Inflammatory macrophage treated with lipopolysaccharide for 4 hours (primary cell): ENCODE measurements at regions not wholly inside any gene's neighbourhood (a gene's known extent, or its start where the extent isn't known, plus 50 kb on each side); places are given as distances from the start of the nearest gene placed in this dataset.
"Not testable (repeated sequence)": the region's sequence is repeated elsewhere in the genome, so short reads cannot be mapped to it uniquely, and the experiment has no call there.

ENCODE experiments used
- DNase-seq: peaks from one replicate; pipeline ENCODE4 v3.0.0-alpha.2; 2020

DNA sequence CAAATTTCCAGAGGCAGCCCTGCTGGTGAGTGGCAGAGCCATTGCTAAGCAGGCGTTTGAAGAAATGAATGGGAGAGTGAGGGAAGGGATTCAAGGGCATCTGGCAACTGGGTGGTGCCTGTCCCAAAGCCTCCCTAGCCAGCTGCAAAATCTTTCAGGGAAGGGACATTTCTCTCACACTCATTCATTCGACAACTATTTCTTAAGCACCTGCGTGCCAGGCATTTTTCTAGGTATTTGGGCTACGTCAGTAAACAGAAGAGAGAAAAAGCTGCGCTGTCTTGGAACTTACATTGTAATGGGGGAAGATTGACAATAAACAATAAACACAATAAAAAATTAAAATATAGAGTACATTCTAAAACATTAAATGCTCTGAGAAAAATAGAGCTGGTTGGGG, 301.9 kb upstream of the USP24 start:
- no peak for DNase-seq

- DNase-seq = not testable (repeated sequence)
These were observed 299.4 kb upstream of the USP24 start for GRCh38 chr1:55514571-55514970.

GRCh38 chr1:55512466-55512865, 297.3 kb upstream of the USP24 start:
- DNase-seq = no peak

- DNase-seq = no peak
These were observed 292.4 kb upstream of the USP24 start for GRCh38 chr1:55507578-55507931.

GRCh38 chr1:55506740-55507577, 291.8 kb upstream of the USP24 start:
- DNase-seq = no peak

DNA sequence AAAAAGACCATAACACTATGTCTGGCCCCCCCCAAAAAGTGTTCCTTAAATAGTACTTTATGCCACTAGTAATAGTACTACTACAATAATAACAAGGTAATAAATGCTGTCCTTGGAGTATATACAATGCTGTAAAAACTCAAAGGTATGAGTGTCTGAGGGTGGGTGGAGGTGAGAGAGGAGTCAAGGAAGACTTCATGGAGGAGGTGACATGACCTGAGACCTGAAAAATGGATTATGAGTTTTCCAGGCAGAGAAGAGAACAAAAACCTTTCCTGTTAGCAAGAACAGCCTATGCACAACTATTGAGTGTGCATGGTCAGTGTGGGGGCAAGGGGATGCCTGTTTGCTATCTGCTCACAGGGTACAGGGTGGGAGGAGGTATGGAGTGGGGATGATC, 290.2 kb upstream of the USP24 start:
- no peak for DNase-seq

DNA sequence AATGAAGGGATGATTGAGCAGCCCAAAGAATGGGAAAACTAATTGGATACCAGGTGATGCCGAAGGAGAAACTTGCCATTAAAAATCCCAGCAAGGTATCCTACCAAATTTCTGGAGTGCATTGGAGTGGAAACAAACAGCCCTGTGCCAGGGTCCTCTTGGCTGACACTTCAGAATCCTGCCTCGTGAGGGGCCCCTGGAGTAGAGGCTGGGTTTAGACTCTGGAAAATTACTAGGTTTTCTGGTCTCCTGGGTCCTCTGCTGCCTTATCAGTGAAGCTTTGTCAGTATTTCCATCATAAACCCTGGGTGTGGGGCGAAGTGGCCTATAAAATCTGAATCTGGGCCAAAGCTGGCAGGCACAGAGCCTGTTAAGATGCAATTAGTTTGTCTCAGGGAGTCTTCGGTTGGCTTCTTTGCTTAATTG, 289.2 kb upstream of the USP24 start:
- DNase-seq = no peak

DNA sequence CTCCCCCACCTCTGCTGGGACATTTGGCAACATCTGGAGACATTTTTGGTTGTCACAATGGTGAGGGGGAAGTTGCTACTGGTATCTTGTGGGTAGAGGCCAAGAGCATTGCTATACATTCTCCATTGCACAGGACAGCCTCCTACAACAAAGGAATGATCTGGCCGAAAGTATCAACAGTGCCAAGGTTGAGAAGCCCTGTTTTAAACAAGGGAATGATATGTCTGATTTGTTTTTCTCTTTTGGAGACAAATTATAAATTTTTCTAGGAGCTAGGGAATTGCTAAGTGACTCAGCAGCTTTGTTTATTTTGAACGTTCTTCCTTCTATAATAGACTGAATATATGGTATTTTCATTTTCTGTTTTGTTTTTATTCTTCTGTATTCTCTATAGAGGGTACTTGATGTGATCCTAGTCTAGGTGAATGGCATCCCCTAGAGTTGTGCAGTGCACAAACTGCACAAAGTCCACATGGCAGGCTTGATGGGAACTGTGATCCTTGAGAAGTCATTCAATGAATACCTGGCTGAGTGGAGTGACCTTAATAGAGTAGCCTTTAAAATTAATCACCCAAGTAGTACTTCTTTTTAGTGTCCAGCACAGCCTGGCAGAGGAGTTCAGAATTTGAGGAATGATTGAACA, 288.6 kb upstream of the USP24 start:
- DNase-seq = no peak

- no peak for DNase-seq
These were observed 285.4 kb upstream of the USP24 start for GRCh38 chr1:55500601-55501000.

DNA sequence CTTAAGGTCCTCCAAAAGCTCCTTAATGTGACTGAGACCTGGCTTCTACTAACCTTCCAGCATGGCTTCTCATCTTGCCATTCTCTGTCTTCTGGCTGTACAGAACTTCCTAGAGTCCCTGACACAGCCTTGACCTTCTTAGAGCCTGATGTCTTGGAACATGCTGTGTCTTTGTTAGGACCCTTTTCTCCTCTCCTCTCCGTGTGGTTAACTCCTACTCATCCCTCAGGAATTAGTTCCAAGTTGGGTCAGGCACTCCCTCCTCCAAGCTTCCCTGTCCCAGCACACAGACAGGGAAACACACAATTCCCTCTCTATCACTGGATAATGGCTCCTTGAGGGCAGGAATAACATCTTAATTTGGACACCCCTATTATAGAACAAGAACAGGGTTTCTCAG, 275.4 kb upstream of the USP24 start:
- DNase-seq = no peak

DNA sequence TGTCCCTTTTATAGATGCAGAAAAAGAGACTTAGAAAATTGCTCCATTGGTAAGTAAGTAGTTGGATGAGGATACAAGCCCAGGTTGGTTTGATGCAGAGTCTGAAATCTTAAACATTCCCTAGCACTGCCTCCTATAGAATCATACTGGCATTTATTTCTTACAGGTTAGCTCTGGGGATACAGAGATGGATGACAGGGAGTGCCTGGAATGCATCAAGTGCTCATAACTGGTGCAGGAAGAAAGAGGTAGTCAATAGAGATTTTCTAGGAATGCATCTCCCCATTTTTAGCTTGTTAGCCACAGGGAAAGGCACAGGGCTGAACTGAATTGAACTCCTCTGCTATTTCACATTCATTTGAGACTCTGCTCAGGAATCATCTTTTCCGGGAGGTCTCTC, 269.0 kb upstream of the USP24 start:
- no peak for DNase-seq

GRCh38 chr1:55483523-55483922, 268.4 kb upstream of the USP24 start:
- peak; percentile 8 for DNase-seq

DNA sequence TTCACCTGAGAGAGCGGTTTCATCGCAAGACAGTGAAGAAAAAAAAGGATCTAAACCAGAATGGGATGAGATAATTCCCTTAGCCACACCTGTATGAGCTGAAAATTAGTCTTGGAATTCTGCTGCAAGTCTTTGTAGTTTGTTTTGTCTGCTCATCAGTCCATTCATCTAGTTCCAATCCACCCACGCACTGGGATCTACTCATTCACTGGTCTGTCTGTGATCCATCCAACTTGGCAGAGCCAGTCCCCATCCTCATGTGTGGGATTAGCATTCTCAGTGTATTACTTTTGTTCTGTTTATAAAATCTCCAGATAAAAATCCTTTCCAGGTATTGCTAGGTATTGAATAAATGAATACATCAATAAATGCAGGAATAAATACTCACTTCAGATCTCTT, 266.5 kb upstream of the USP24 start:
- no peak for DNase-seq

DNA sequence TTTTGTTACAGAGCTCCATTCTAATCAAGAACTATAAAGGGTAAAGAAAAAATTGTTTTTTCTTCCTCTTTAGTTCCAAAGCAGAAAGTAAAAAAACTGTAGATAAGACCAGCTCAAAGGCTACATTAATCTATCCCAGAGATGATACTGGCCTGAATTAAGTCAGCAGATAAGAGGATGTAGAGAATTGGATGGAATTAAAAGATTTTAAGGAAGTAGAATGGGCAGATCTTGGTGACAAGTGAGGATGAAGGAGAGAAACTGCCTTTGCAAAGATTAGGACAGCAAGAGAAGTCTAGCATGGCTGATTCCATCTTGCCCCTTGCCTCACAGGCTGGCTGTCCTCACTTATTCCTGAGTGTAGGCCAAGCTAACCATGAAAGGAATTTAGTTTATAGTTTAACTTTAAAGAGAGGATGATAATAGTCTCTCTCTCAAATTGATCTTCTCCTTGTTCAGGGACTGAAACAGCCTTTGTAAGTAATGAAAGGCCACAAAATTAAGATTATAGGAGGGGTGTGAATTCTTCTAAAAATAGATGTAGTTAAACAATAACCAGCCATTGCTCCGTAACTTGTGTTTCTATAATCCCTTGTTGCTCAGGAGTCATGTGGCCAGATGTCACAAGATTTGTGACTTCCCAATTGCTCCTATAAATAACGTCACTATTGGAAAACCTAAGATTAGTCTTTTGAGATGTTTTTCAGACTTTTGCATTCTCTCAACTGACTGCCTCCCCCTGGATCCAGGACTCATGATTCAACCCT, 265.0 kb upstream of the USP24 start:
- DNase-seq = no peak

DNA sequence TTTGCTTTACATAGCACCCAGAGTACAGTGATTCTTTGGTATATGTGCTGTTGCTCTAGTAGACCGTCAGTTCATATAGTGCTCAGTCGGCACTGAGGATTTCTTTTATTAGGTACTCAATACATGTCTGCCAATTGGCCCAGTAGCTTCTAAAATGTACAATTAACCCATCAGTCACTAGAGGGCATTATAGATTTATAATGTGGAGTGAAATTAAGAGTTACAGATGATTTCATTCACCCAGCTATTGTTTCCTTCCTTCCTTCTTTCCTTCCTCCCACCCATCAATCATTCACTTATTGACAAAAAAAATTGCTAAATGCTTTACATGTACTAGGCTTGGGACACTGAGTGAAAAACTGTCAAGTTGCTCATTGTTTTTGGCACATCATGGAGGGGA, 263.6 kb upstream of the USP24 start:
- peak; percentile 26 for DNase-seq

DNA sequence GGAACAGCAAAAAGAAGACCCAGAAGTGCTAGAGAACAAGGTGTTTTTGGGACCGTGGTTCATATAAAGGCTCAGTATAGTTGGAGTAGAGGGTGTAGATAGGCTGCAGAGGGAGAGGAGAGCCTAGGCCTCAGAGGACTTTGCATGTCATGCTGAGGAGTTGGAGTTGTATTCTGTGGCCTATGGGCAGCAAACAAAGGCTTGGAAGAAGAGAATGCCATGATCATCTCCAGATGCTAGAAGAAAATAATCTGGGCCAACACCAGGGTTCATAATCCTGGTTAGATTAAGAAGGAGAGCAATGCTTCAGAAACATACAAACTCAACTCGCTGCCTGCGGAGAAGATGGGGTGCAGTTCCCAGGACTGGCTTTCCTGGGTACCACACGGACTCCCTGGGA, 262.8 kb upstream of the USP24 start:
- DNase-seq = no peak

DNA sequence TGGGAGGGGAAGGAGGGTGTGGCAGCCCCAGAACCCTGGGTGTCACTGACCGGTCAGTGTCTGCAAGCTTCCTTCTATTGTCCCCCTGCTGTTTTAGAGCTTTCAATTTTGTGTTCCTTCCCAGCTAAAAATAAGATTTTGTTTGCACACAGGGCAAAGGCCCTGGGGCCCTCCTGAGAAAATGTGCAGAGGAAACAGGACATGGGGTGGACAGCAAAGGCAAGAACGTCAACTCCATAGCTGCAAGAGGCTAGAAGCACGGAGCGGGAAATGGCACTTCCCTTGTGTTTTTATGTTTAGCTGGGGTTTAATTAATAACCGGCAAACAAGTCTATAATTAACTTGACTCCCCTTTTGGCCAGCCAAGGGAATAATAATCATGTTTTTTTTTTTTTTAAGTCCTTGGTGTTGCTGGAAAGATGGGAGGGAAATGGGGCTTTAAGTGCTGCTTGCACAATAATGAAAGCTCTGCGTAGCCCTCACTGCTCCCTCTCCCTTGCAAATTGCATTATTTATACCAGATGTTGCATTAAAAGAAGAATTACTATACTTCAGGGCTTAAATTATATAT, 261.4 kb upstream of the USP24 start:
- no peak for DNase-seq

DNA sequence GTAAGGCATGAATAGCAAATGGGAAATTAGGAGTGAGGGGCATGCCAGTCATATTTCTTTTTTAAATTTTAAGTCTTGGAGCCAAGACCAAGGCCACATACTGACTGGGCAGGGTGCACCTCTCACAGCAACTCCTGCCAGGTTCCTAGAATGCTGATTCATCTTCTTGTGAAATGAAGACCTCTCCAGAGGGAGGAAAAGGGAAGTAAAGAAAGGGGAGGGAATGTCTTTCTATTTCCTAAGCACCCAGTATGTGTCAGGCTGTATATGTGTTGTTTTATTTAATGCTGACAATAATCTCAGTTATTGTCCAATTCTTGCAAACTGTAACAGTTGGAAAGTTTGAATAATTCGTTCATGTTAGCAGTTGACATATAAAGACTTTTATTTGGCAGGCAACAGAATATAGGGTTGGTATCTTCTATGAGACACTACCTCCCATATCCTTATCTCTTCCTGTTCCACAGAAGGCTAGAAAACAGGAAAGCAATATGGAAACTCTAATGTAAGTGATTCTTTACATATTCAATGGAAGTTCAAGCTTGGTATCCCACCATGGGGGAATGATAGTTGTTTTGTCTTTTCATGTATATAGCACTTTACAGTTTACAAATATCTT, 259.1 kb upstream of the USP24 start:
- peak; percentile 68 for DNase-seq

DNA sequence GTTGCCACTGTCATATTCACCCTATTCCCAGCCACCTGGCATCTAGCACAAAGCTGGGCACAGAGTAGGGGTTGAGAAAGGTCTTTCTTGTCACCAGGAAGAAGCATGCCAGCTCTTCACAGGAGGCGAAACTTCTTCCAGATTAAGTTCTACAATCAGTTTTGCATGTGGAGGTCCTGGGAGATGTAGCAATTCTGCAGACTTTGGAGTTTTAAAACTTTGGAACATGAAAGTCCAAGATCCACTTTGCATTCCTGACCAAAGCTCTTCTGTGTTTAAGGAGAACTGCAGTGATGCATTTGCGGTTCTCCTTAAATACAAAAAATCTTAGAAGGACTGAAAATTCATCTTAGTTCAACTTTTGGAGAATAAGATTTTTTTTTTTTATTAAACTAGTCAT, 258.5 kb upstream of the USP24 start:
- DNase-seq = no peak

- DNase-seq = no peak
These were observed 257.6 kb upstream of the USP24 start for GRCh38 chr1:55472784-55473183.

- no peak for DNase-seq
These were observed 257.0 kb upstream of the USP24 start for GRCh38 chr1:55472115-55472514.

GRCh38 chr1:55468142-55468795, 253.1 kb upstream of the USP24 start:
- no peak for DNase-seq

DNA sequence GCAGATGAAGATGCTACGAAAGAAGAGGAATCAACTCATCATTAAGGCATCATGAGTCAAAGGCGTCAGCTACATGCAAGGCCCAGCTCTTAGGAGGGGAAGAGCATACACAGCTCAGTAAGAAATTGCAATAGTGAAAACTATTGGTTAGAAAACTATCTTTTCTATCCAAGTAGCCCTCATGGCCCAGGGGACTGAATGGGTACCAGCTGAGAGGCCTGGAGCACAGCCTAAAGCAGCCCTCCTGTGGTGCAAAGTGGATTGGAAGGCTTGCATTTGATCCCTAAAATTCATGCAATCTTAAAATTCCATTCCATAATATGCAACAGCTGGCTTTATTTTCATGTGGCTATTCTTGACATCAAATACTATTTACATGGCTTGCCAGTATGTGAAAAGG, 251.8 kb upstream of the USP24 start:
- DNase-seq = no peak
